ENCODE measurements at regions not wholly inside any gene's neighbourhood (a gene's known extent, or its start where the extent isn't known, plus 50 kb on each side); places are given as distances from the start of the nearest gene placed in this dataset.

DNA sequence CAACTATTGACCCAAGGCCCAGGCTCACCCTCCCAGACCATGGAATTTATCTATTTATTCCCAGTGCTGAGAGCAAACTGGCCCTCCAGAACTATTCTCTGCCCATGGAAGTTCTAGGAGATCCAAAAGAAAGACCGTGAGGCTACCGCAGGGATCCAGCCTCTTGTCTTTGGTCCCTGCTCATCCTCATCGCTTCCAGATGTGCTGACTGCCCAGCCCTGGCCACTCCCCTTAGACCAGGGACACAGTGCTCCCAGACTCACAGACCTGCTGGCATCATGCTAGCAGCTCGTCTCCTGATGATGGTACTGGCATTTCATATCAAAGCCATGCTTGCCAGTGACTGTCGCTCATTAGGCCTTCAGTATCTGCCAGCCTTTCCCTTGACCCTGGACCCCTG lies 405.7 kb upstream of the PPP2R3A start:
- no peak for TF ChIP-seq EP300 (IDR thresholded peaks at IDR 0.05)
- no peak for TF ChIP-seq CTCF (IDR thresholded peaks at IDR 0.05)
- no peak for TF ChIP-seq POLR2A (IDR thresholded peaks at IDR 0.05)
